Uterus (tissue), 3 donors: ENCODE measurements at regions not wholly inside any gene's neighbourhood (a gene's known extent, or its start where the extent isn't known, plus 50 kb on each side); places are given as distances from the start of the nearest gene placed in this dataset.

ENCODE experiments used
- DNase-seq, 2 donors: peaks; one replicate each; pipeline ENCODE4 v3.0.0-alpha.2; 2019 to 2020
- H3K27ac ChIP-seq, 2 donors: fragments of 200-600 bp; sonication (generic); 1 replicate in 1 of 2; 2 replicates in 1 of 2; pipeline ENCODE4 v1.5.1; 2016 to 2018
- H3K27me3 ChIP-seq, 2 donors: fragments of 200-600 bp; sonication (generic); one replicate each; pipeline ENCODE4 v1.5.1; 2018 to 2019; ENCODE audit warnings: control low read depth in 1 of 2
- H3K36me3 ChIP-seq, 2 donors: fragments of 200-600 bp; sonication (generic); one replicate each; pipeline ENCODE4 v1.5.1; 2019; ENCODE audit warnings: control low read depth in 1 of 2
- H3K4me1 ChIP-seq, 2 donors: fragments of 200-600 bp; sonication (generic); one replicate each; pipeline ENCODE4 v1.5.1; 2018 to 2019; ENCODE audit warnings: control low read depth in 1 of 2
- H3K4me3 ChIP-seq, 2 donors: fragments of 200-600 bp; sonication (generic); 1 replicate in 1 of 2; 2 replicates in 1 of 2; pipeline ENCODE4 v1.5.1; 2018 to 2019; ENCODE audit warnings: mild to moderate bottlenecking in 1 of 2
- H3K9me3 ChIP-seq, 2 donors: fragments of 200-600 bp; sonication (generic); one replicate each; pipeline ENCODE4 v1.5.1; 2019; ENCODE audit warnings: control low read depth in 1 of 2
- POLR2A ChIP-seq, 2 donors: fragments of 450-650 bp; IDR thresholded peaks; one replicate each; pipeline ENCODE4 v1.6.1; 2016; ENCODE audit warnings: antibody characterized with exemption in 2 of 2, mild to moderate bottlenecking in 1 of 2, moderate library complexity in 1 of 2
- intact Hi-C: fragments of 100-400 bp; cut with DNase I; formaldehyde crosslinking; loops from one replicate; pipeline ENCODE4 v1.15.1; 2023; ENCODE audit warnings: low total_unique reads
- TF ChIP-seq, protein P1 (sequence below), 4 experiments: fragments of 200-600 bp in 2 of 4; fragments of 450-650 bp in 2 of 4; sonication (generic) in 2 of 4; IDR thresholded peaks; one replicate each; pipeline ENCODE4 v1.5.1; 2016 to 2019; ENCODE audit warnings: antibody characterized with exemption in 4 of 4, mild to moderate bottlenecking in 2 of 4, moderate library complexity in 1 of 4
- donor health status: DM: yes; HTN: yes; CAD: no.

DNA sequence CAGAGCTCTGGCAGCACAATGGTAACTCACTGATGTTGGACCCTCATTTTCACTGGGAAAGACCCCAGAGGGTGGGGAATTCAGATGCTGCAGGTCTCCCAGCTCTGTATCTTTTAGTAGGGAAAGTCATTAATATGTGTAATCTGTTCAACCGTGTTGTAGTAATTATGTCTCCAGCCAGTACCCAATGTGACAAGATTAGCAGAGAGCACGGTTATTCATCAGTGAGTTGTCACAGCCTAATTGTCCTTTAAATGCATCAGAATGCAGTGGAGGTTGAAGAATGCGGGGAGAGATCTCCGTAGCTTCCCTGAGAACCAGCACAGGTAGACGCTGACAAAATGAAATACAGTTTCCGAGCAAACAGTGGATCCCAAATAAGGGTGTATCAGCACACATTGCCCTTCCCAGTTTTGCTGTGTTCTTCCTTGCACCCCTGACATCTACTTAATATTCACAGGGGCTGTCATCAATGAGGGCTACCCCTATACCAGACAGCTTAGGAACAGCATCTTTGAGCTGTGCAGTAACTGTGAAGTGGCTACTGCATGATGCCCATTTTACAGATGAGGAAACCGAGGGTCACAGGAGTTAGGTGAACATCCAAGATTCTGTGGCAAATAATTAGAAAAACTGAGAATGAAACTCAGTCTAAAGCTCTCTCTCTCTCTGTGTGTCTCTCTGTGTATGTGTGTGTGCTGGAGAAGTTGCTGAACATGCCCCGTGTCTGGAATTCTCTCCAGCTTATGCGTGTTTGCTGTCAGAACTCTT lies 430.4 kb upstream of the HS6ST1 start:
- TF ChIP-seq POLR2A (IDR thresholded peaks at IDR 0.05): no peak
- TF ChIP-seq, protein P1, sequence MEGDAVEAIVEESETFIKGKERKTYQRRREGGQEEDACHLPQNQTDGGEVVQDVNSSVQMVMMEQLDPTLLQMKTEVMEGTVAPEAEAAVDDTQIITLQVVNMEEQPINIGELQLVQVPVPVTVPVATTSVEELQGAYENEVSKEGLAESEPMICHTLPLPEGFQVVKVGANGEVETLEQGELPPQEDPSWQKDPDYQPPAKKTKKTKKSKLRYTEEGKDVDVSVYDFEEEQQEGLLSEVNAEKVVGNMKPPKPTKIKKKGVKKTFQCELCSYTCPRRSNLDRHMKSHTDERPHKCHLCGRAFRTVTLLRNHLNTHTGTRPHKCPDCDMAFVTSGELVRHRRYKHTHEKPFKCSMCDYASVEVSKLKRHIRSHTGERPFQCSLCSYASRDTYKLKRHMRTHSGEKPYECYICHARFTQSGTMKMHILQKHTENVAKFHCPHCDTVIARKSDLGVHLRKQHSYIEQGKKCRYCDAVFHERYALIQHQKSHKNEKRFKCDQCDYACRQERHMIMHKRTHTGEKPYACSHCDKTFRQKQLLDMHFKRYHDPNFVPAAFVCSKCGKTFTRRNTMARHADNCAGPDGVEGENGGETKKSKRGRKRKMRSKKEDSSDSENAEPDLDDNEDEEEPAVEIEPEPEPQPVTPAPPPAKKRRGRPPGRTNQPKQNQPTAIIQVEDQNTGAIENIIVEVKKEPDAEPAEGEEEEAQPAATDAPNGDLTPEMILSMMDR (IDR thresholded peaks at IDR 0.05): no peak
- Histone ChIP-seq H3K4me3 (no peak overlapping the region), H3K27me3 (no peaks in the 10 kb centered on the region), H3K4me1 (no peaks in the 10 kb centered on the region), H3K36me3 (no peaks in the 10 kb centered on the region), H3K9me3 (no peaks in the 10 kb centered on the region), H3K27ac (no peak overlapping the region)
- DNase-seq: no peak
- intact Hi-C loops: no loop called here

DNA sequence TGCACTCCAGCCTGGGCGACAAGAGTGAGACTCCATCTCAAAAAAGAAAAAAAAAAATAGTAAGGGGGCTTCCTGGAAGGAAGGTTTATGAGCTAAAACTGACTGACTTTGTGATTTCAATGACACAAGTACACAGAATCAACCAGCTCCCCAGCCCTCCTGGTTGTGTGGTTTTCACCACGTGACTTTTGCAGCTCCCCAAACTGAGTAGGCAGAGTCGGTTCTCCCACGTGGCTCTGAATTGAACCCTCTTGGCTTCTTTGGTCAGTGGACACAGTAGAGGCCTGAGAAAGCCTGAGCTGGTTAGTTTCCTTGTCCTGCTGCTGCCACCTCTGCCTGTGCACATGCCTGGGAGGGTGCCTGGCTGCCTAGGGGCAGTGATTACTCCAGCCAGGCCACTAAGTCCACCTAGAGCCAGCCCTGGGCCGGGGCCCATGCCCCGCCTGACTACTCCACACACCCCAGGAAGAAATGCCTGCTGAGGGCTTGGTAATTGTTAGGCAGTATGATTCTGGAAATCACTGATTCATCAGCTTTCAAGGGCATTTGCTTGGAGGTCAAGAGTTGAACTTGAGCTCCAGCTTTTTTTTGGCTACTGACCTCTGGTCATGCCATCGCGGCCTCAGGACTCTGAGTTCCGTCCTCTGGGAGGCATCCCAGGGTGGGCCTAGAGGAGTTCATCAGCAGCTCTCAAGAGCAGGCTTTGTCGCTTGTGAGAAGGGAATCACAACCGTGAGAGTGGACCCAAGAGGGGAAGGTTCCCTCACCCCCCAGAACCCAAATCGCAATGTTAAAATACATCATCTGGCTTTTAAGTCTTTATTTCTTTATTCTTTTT lies 431.9 kb upstream of the HS6ST1 start:
- Histone ChIP-seq H3K27me3 (no peaks in the 10 kb centered on the region), H3K9me3 (no peaks in the 10 kb centered on the region), H3K4me1 (no peaks in the 10 kb centered on the region), H3K36me3 (no peaks in the 10 kb centered on the region), H3K27ac (no peak overlapping the region), H3K4me3 (no peak overlapping the region)
- TF ChIP-seq, protein P1 (IDR thresholded peaks at IDR 0.05): no peak
- no peak for TF ChIP-seq POLR2A (IDR thresholded peaks at IDR 0.05)
- intact Hi-C loops: no loop called here
- DNase-seq: no peak

DNA sequence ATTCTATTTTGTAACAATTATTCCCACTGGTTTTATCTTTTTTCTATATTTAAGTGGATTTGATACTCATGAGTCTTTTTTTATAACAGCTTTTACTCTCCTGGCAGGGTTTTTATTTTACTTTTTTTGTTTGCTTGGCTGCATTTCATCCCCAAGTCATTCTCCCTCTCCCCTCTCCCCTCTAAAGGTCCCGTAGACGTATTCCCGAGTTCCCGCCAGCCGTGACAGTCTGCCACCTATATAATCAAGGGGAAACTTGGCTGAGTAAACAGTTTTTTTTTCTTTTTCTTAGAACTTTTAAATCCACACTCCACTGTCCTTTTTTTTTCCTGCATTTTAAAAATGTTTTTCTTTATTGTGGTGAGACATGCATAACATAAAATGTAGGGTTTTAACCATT lies 433.1 kb upstream of the HS6ST1 start:
- no peak for DNase-seq
- intact Hi-C loops: no loop called here
- no peak for TF ChIP-seq POLR2A (IDR thresholded peaks at IDR 0.05)
- TF ChIP-seq, protein P1 (IDR thresholded peaks at IDR 0.05): no peak
- no peak overlapping the region for H3K4me3 ChIP-seq
- no peak overlapping the region for H3K27ac ChIP-seq
- no peaks in the 10 kb centered on the region for H3K27me3 ChIP-seq
- no peaks in the 10 kb centered on the region for H3K9me3 ChIP-seq
- no peaks in the 10 kb centered on the region for H3K4me1 ChIP-seq
- no peaks in the 10 kb centered on the region for H3K36me3 ChIP-seq

DNA sequence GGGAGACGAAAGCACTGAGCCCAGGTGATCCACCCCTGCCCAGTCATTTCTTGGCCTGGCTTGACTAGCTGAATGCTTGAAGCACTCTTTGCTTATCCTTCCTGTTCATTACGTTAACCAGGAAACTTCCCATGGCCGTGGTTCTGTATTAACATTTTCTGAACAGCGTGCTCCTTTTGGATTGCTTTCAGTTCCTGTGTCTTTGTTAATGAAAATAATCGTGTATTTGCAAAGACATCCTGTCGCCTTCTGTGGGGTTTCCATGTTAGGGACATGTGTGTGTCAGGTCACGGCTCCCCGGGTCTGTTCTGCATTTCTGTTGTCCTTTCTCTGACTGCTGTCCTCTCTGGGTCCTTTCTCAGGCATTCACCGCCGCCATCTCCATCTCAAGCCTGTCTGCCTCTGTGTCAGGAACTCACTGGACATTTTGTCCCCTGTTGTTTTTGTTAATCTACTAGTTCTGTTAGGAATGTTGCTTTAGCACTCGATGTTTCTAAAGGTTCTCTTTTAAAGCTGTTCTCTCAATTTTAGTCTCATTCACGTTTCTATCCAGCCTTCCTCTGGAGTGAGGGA lies 434.1 kb upstream of the HS6ST1 start:
- TF ChIP-seq POLR2A (IDR thresholded peaks at IDR 0.05): no peak
- TF ChIP-seq, protein P1 (IDR thresholded peaks at IDR 0.05): no peak
- Histone ChIP-seq H3K27ac (no peak overlapping the region), H3K9me3 (no peaks in the 10 kb centered on the region), H3K4me1 (no peaks in the 10 kb centered on the region), H3K27me3 (no peaks in the 10 kb centered on the region), H3K4me3 (no peak overlapping the region), H3K36me3 (no peaks in the 10 kb centered on the region)
- intact Hi-C loops: no loop called here
- no peak for DNase-seq

DNA sequence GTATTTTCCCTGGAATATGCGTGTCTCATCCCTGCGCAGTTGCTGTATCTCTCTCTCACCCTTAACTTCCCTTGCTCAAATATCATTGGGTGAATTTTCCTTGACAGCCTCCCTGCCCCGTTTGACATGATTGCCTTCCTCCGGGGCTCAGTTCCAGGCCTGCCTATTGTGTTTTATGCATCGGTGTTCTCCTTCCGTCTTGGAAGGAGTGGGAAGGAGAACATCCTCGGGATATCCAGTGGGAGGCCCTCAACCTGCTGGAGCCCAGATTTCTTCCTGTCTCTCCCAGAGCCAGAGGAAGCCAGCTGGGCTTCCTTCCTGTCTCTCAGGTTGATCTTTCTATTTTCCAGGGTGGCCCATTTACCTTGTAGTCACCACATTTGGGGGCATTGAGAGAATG lies 434.7 kb upstream of the HS6ST1 start:
- intact Hi-C loops: no loop called here
- Histone ChIP-seq H3K27ac (no peak overlapping the region), H3K27me3 (no peaks in the 10 kb centered on the region), H3K4me3 (no peak overlapping the region), H3K36me3 (no peaks in the 10 kb centered on the region), H3K9me3 (no peaks in the 10 kb centered on the region), H3K4me1 (no peaks in the 10 kb centered on the region)
- no peak for DNase-seq
- TF ChIP-seq, protein P1 (IDR thresholded peaks at IDR 0.05): no peak
- TF ChIP-seq POLR2A (IDR thresholded peaks at IDR 0.05): no peak
